HCT116 (cell line): ENCODE measurements at regions not wholly inside any gene's neighbourhood (a gene's known extent, or its start where the extent isn't known, plus 50 kb on each side); places are given as distances from the start of the nearest gene placed in this dataset.
"Not testable (repeated sequence)": the region's sequence is repeated elsewhere in the genome, so short reads cannot be mapped to it uniquely, and the experiment has no call there.

Experiments used
- CEBPB ChIP-seq: IDR thresholded peaks from 2 replicates; pipeline ENCODE4 v1.6.1; 2012; ENCODE audit warnings: low read depth
- POLR2AphosphoS5 ChIP-seq: IDR thresholded peaks from 2 replicates; pipeline ENCODE4 v1.6.1; 2011; ENCODE audit warnings: mild to moderate bottlenecking, low read depth, low read length, moderate library complexity
- TF ChIP-seq, protein P1 (sequence below): IDR thresholded peaks from 2 replicates; pipeline ENCODE4 v1.6.1; 2012
- TF ChIP-seq, protein P2 (sequence below), 3 experiments: fragments of 200-600 bp in 1 of 3; sonication (generic) in 1 of 3; IDR thresholded peaks in 2 of 3; conservative IDR thresholded peaks in 1 of 3; 2 replicates each; pipeline ENCODE4 v1.5.1; 2012 to 2017; ENCODE audit warnings: low read depth in 2 of 3, low read length in 2 of 3, antibody characterized with exemption in 1 of 3, borderline replicate concordance in 1 of 3, control low read depth in 1 of 3, mild to moderate bottlenecking in 1 of 3, mixed read lengths in 1 of 3, mixed run types in 1 of 3, moderate library complexity in 1 of 3; ENCODE audit not compliant: insufficient read depth in 1 of 3

DNA sequence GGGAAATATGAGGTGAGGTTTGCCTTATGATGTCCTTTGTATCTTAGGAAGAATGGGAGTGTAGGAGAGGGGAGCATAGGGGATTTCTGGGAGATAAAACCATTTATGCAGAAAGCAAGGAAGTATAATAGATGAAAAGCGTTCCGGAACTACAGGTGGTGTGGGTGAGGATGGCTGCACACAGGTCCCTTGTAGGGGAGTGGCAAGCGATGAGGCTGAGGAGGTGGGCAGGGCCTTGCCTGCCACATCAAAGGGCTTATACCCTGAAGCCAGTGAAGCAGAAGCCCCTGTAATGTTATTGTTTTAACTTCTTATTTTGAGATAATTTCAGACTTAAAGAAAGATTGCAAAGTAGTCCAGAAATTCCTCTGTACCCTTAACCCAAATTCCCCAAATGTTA, 107.3 kb upstream of the IKBKE start:
- TF ChIP-seq, protein P1, sequence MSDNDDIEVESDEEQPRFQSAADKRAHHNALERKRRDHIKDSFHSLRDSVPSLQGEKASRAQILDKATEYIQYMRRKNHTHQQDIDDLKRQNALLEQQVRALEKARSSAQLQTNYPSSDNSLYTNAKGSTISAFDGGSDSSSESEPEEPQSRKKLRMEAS, result not testable (repeated sequence)
- TF ChIP-seq, protein P2, sequence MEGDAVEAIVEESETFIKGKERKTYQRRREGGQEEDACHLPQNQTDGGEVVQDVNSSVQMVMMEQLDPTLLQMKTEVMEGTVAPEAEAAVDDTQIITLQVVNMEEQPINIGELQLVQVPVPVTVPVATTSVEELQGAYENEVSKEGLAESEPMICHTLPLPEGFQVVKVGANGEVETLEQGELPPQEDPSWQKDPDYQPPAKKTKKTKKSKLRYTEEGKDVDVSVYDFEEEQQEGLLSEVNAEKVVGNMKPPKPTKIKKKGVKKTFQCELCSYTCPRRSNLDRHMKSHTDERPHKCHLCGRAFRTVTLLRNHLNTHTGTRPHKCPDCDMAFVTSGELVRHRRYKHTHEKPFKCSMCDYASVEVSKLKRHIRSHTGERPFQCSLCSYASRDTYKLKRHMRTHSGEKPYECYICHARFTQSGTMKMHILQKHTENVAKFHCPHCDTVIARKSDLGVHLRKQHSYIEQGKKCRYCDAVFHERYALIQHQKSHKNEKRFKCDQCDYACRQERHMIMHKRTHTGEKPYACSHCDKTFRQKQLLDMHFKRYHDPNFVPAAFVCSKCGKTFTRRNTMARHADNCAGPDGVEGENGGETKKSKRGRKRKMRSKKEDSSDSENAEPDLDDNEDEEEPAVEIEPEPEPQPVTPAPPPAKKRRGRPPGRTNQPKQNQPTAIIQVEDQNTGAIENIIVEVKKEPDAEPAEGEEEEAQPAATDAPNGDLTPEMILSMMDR (IDR thresholded peaks at IDR 0.05 in 2 of 3, conservative IDR thresholded peaks at IDR 0.05 in 1 of 3; ENCODE audit: borderline replicate concordance in 1 of 3, insufficient read depth in 1 of 3, low read depth in 2 of 3, low read length in 2 of 3), result not testable (repeated sequence)
- TF ChIP-seq CEBPB, POLR2AphosphoS5: not testable (repeated sequence)
